Jurkat, Clone E6-1 (cell line): ENCODE measurements at regions not wholly inside any gene's neighbourhood (a gene's known extent, or its start where the extent isn't known, plus 50 kb on each side); places are given as distances from the start of the nearest gene placed in this dataset.

Source experiments
- DNase-seq: peaks from one replicate; pipeline ENCODE4 v3.0.0-alpha.2; 2011; ENCODE audit warnings: low read depth, low spot score
- H3K4me3 ChIP-seq: 2 replicates; pipeline ENCODE4 v1.5.1; 2011; ENCODE audit warnings: mild to moderate bottlenecking, low read length, control low read depth, moderate library complexity

DNA sequence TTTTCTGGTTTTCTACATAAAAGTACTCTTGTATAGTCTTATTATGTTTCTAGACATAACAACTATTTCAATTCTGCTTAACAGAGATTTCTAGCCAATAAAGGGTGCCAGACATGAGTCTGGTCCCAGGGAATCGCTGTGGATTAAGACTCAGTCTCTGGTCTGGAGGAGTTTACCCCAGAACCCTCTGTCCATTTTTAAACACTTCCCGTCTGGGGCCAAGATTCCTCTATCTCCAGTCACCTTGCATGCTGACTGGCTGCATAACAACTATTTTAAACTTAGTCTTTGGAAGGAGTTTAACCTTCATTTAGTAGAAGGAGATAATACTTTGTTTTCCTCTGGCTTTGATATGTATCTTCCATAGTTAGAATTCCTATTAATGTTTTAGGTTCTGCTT is 163.1 kb upstream of the IFNG-AS1 start:
- no peak for DNase-seq
- no peak overlapping the region for H3K4me3 ChIP-seq

GRCh38 chr12:67826946-67827720 is 162.1 kb upstream of the IFNG-AS1 start:
- DNase-seq = no peak
- H3K4me3 ChIP-seq = no peak overlapping the region

DNA sequence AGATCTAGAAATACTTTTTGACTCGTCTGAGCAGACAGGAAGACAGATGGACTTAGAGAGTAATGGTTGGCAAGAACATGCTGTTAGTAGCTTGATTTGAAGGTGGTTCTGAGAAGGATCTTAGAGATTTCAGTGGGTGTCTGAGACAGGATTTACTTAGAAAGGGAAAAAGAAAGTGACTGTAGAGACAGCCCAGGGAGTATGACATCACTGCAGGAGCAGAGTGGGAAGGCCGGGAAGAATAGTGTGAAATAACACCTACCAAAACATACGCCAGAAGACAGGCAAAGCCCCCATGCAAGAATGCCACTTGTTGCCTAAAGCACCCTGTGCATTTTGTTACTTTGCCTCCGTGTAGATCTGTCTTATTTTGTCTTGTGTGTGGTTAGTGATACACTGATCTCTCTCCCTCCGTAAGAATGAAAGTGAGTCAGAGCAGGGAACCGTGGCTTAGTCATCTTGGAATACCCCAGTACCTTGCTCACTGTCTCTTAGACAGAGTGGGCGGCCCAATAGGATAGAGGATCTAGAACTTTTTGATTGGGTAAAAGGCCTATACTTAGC is 161.3 kb upstream of the IFNG-AS1 start:
- H3K4me3 ChIP-seq = no peak overlapping the region
- DNase-seq = no peak

GRCh38 chr12:67829896-67830295 is 159.4 kb upstream of the IFNG-AS1 start:
- no peak for DNase-seq
- no peak overlapping the region for H3K4me3 ChIP-seq

- no peak overlapping the region for H3K4me3 ChIP-seq
- no peak for DNase-seq
Observed at GRCh38 chr12:67832155-67832554, 157.1 kb upstream of the IFNG-AS1 start.

GRCh38 chr12:67833602-67834001 is 155.6 kb upstream of the IFNG-AS1 start:
- H3K4me3 ChIP-seq = no peak overlapping the region
- DNase-seq = no peak

GRCh38 chr12:67837876-67838275 is 151.4 kb upstream of the IFNG-AS1 start:
- DNase-seq = no peak
- H3K4me3 ChIP-seq = no peak overlapping the region

DNA sequence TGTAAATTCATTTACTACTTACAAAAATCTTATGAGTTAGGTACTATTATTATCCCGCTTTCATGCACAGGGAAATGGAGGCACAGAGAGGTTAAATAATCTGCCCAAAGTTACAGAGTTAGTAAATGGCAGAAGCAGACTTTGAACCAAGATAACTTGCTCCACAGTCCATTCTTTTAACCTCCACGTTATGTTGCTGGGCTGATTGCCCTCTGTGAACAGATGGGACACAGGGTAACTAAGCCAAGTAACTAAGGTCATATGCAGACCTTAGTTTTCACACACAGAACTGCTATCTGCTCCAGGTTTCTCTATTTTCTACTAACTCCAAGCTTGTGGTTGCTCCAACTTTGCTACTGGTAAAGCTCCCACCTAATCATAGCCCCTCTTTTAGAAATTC is 147.1 kb upstream of the IFNG-AS1 start:
- H3K4me3 ChIP-seq = no peak overlapping the region
- no peak for DNase-seq

- no peak for DNase-seq
- no peak overlapping the region for H3K4me3 ChIP-seq
Observed at GRCh38 chr12:67843257-67843656, 146.0 kb upstream of the IFNG-AS1 start.

DNA sequence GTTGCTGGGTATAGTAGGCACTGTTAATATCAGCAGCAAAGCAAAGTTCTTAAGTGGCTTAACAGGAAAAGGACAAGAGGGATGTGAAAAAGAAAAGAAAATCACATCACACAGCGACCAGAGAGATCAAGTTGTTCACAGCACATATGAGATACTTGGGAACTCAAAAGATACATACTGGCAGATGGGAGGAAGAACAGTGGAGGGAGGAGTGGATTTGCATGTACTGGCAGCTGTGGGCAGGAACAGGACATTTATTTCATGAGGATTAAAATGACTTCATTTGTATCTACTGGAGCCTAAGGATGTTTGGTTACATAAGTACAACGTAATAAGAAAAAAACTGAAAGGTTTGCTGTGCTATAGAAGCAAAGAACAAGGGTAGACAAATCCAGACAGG is 136.5 kb upstream of the IFNG-AS1 start:
- H3K4me3 ChIP-seq = no peak overlapping the region
- DNase-seq = no peak

DNA sequence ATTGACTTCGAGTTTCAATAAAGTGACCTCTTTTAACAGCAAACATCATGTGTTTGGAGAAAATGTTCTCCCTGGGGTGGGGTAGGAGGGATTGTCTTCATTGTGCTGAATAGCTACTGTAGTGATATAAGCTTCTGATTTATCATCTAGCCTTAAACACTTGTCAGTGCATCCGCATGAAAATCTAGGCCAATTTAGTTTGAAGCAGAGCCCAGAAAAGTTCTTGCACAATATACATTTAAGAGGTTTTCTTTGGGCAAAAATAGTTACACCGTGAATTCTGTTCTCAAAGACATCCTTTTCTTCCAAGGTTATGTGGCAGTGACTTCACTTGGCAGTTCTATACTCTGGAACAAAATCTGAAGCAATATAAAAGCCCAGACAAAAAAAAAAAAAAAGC is 136.0 kb upstream of the IFNG-AS1 start:
- H3K4me3 ChIP-seq = no peak overlapping the region
- no peak for DNase-seq

DNA sequence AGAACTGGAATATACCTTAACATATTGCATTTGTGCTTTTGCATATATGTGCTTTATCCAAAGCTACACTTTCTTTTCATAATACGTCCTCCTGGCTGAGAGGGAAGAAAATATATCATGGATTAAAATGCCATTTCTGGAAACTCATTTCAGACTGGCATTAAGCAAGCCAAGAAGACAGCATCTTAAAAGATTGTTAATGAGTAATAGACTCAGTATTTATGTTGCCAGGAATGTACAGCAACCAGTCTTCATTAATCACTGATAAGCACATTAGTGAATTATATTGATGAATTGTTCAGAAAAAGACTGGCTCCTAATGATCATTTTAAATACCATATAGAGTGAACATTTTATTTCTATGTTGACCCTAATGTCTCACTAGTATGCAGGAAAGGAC is 134.9 kb upstream of the IFNG-AS1 start:
- H3K4me3 ChIP-seq = no peak overlapping the region
- DNase-seq = no peak

DNA sequence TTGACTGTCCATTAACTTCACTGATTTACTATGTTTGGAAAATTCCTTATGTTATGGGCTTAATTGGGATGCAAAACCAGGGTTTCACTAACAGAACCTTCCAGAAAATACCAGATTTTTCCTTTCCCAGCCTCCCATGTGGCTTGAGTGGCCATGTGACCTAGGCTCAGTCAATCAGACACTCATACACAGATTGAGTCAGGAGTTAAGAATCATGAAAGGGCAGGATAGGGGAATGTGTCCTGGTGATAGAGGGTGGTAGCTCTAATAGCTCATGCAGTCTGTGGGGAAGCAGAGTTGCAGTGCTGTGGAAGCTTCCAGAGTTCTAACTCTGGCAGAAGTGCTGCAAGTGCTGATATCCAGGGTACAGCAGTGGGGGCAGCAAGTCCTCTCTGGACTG is 134.1 kb upstream of the IFNG-AS1 start:
- H3K4me3 ChIP-seq = no peak overlapping the region
- DNase-seq = no peak

- no peak for DNase-seq
- H3K4me3 ChIP-seq = no peak overlapping the region
Observed at GRCh38 chr12:67871231-67871630, 118.0 kb upstream of the IFNG-AS1 start.

- no peak for DNase-seq
- H3K4me3 ChIP-seq = no peak overlapping the region
Observed at GRCh38 chr12:67873355-67873754, 115.9 kb upstream of the IFNG-AS1 start.

DNA sequence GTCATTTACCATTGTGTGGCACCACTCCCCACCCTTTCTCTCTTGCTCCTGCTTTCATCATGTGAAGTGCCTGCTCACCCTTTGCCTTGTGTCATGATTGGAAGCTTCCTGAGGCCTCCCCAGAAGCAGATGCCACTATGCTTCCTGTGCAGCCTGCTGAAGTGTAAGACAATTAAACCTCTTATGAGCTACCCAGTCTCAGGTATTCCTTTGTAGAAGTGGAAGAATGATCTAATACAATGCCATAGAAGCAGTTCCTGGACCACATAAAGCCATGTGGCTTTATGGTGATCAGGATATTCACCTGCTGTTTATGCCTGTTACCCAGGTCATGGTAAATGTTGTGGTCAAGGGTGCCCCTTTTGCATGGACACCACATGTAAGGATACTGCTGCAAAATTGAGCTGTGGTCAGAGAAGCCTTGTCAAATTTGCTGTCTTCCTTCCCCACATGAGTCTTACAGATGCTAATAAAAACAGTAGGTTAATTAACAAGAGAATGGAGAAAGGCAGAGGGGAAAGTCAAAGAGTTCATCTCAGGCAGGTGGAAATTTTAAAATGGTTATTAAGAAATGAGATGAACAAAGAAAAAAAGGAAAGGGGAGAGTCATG is 112.8 kb upstream of the IFNG-AS1 start:
- H3K4me3 ChIP-seq = no peak overlapping the region
- DNase-seq = no peak

GRCh38 chr12:67877727-67878126 is 111.5 kb upstream of the IFNG-AS1 start:
- no peak for DNase-seq

DNA sequence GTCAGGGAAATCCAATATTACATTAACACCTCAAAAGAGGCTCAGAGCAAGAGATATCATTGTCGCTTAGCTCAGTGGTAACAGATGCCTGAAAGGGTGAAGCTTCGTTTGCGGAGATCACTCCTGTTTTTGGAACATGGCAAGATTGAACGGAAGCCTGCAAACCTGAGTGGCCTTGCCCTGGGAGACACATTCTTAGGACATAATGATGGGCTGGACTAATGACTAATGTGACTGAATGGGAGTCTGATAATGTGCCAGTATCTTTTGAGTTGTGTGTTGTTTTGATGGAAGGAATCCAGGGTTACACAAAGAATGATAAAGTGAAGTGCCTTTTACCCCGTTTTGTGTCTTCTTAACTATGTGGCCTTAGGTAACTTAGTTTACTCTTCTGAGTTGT is 109.3 kb upstream of the IFNG-AS1 start:
- H3K4me3 ChIP-seq = no peak overlapping the region
- no peak for DNase-seq

More at GRCh38 chr12:67877727-67878126, 111.5 kb upstream of the IFNG-AS1 start:
- no peak overlapping the region for H3K4me3 ChIP-seq

- no peak overlapping the region for H3K4me3 ChIP-seq
- DNase-seq = no peak
Observed at GRCh38 chr12:67881565-67881964, 107.7 kb upstream of the IFNG-AS1 start.

- H3K4me3 ChIP-seq = no peak overlapping the region
- DNase-seq = no peak
Observed at GRCh38 chr12:67884596-67884995, 104.7 kb upstream of the IFNG-AS1 start.
